B cell (primary cell): ENCODE measurements at regions not wholly inside any gene's neighbourhood (a gene's known extent, or its start where the extent isn't known, plus 50 kb on each side); places are given as distances from the start of the nearest gene placed in this dataset.

Experiments used
- ATAC-seq: fragments of 200-7000 bp; cut with Tn5 transposase; one replicate; pipeline ENCODE4 v1.10.0; 2021; ENCODE audit warnings: low read depth, mild to moderate bottlenecking, moderate number of reproducible peaks, moderate library complexity
- CTCF ChIA-PET: fragments of 350-600 bp; sonication (Branson Sonifier 250); formaldehyde crosslinking; loops from one replicate; lab custom pipeline; 2021; ENCODE audit warnings: antibody characterized with exemption, inconsistent platforms; lab: Charles Lee
- POLR2A ChIA-PET: fragments of 350-600 bp; sonication (Branson Sonifier 250); formaldehyde crosslinking; loops from one replicate; lab custom pipeline; 2021; ENCODE audit warnings: antibody characterized with exemption; lab: Charles Lee
- DNase-seq: peaks from one replicate; pipeline ENCODE4 v3.0.0; 2013
- H2AFZ ChIP-seq: 2 replicates; pipeline ENCODE4 v1.6.1; 2012; ENCODE audit warnings: mild to moderate bottlenecking, low read depth, low read length; ENCODE audit not compliant: insufficient read depth, poor library complexity, severe bottlenecking
- H3K27ac ChIP-seq, 2 donors: 1 replicate in 1 of 2; 2 replicates in 1 of 2; pipeline ENCODE4 v1.5.1; 2012 to 2013; ENCODE audit warnings: low read length in 2 of 2, mild to moderate bottlenecking in 2 of 2, moderate library complexity in 1 of 2
- H3K27me3 ChIP-seq, 4 experiments: fragments of 200-600 bp in 1 of 4; sonication (generic) in 1 of 4; replicated peaks in 1 of 4; 1 replicate in 2 of 4; 2 replicates in 2 of 4; pipeline versions ENCODE4 v1.6.1 to v1.7.0; 2013 to 2016; ENCODE audit warnings: low read length in 3 of 4, mild to moderate bottlenecking in 2 of 4, mixed read lengths in 1 of 4, moderate library complexity in 1 of 4; ENCODE audit not compliant: insufficient read depth in 4 of 4, control insufficient read depth in 3 of 4; ENCODE audit errors: control extremely low read depth in 1 of 4
- H3K36me3 ChIP-seq, 2 experiments: replicated peaks in 1 of 2; 1 replicate in 1 of 2; 2 replicates in 1 of 2; pipeline versions ENCODE4 v1.6.1 to v1.7.1; 2013; ENCODE audit warnings: low read length in 1 of 2; ENCODE audit not compliant: insufficient read depth in 2 of 2, control insufficient read depth in 1 of 2; ENCODE audit errors: control extremely low read depth in 1 of 2, extremely low read depth in 1 of 2
- H3K4me1 ChIP-seq, 2 donors: fragments of 200-600 bp in 1 of 2; sonication (generic) in 1 of 2; 1 replicate in 1 of 2; 2 replicates in 1 of 2; pipeline versions ENCODE4 v1.5.1 to v1.6.1; 2013 to 2017; ENCODE audit warnings: low read length in 2 of 2; ENCODE audit not compliant: control insufficient read depth in 2 of 2, insufficient read depth in 2 of 2
- H3K4me2 ChIP-seq: replicated peaks from 2 replicates; pipeline ENCODE3; 2012; ENCODE audit warnings: mild to moderate bottlenecking, low read depth, low read length; ENCODE audit not compliant: poor library complexity, severe bottlenecking
- H3K4me3 ChIP-seq, 5 experiments: fragments of 200-600 bp in 1 of 5; sonication (generic) in 1 of 5; 1 replicate in 3 of 5; 2 replicates in 2 of 5; pipeline versions ENCODE4 v1.5.1 to v1.7.0; 2011 to 2016; ENCODE audit warnings: low read length in 4 of 5, mild to moderate bottlenecking in 4 of 5, low read depth in 2 of 5, control low read depth in 1 of 5, moderate library complexity in 1 of 5; ENCODE audit not compliant: insufficient read depth in 1 of 5; ENCODE audit errors: control extremely low read depth in 1 of 5, extremely low read depth in 1 of 5
- H3K79me2 ChIP-seq: fragments of 200-600 bp; sonication (generic); one replicate; pipeline ENCODE4 v1.6.0; 2016; ENCODE audit warnings: low read length; ENCODE audit not compliant: control insufficient read depth, insufficient read depth
- H3K9ac ChIP-seq: fragments of 200-600 bp; sonication (generic); 2 replicates; pipeline ENCODE4 v1.6.1; 2017; ENCODE audit warnings: mild to moderate bottlenecking, low read length, moderate library complexity
- H3K9me3 ChIP-seq, 3 donors: one replicate each; pipeline versions ENCODE4 v1.6.1 to v1.7.1; 2013; ENCODE audit warnings: low read length in 2 of 3; ENCODE audit not compliant: control insufficient read depth in 2 of 3, insufficient read depth in 1 of 3; ENCODE audit errors: control extremely low read depth in 1 of 3
- H4K20me1 ChIP-seq: 2 replicates; pipeline ENCODE4 v1.6.0; 2012; ENCODE audit warnings: mild to moderate bottlenecking, low read length; ENCODE audit not compliant: insufficient read depth, control insufficient read depth, poor library complexity, severe bottlenecking
- H3K27ac Mint-ChIP-seq: one replicate; pipeline ENCODE4 v1.8.0; 2021; ENCODE audit warnings: mixed read lengths
- H3K27me3 Mint-ChIP-seq: one replicate; pipeline ENCODE4 v1.8.0; 2021; ENCODE audit warnings: mixed read lengths
- H3K4me1 Mint-ChIP-seq: one replicate; pipeline ENCODE4 v1.8.0; 2021; ENCODE audit warnings: mixed read lengths
- H3K4me3 Mint-ChIP-seq: one replicate; pipeline ENCODE4 v1.8.0; 2021; ENCODE audit warnings: mixed read lengths
- H3K9me3 Mint-ChIP-seq: one replicate; pipeline ENCODE4 v1.8.0; 2022; ENCODE audit warnings: mixed read lengths; ENCODE audit not compliant: insufficient read depth
- EZH2 ChIP-seq: IDR thresholded peaks from 2 replicates; pipeline ENCODE4 v1.6.1; 2012; ENCODE audit warnings: borderline replicate concordance, low read depth, mild to moderate bottlenecking, moderate library complexity, low read length; ENCODE audit not compliant: insufficient read depth, poor library complexity, severe bottlenecking
- WGBS: methylation state at CpG from one replicate; pipeline ENCODE4 v1.1.5; 2013; ENCODE audit warnings: missing lambda C conversion rate; ENCODE audit not compliant: insufficient coverage; 5-methylcytosine and 5-hydroxymethylcytosine counted together
- intact Hi-C: fragments of 100-400 bp; cut with micrococcal nuclease; formaldehyde crosslinking; loops from one replicate; pipeline ENCODE4 v1.10.0; 2022
- TF ChIP-seq, protein P1 (sequence below): fragments of 200-600 bp; IDR thresholded peaks from one replicate; pipeline ENCODE4 v1.8.0; 2022; ENCODE audit warnings: antibody characterized with exemption, mild to moderate bottlenecking

DNA sequence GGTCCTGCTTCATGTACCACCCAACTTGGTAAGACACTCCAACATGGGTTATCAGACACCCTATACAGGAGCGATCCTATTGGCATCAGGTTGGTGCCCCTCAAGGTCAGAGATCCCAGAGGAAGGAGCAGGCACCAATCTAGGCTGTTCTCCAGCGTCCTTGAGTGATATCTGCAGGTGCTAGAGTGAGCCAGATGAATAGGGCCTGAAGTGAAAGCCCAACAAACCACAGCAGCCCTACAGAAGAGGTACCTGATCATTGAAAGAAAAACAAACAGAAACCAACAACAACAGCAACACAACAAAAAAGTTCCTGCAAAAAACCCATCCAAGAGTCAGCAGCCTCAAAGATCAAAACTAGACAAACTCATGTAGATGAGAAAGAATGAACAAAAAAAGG is 584.8 kb downstream of the HINT1 start:
- ATAC-seq (no peak), DNase-seq (no peak)
- POLR2A ChIA-PET: no interaction called here
- intact Hi-C loops: no loop called here
- no peak overlapping the region for H3K4me3 Mint-ChIP-seq
- Histone ChIP-seq H4K20me1 (no peaks in the 10 kb centered on the region), H3K4me3 (no peak overlapping the region), H2AFZ (no peak overlapping the region), H3K27me3 (no peaks in the 10 kb centered on the region), H3K9ac (no peak overlapping the region), H3K79me2 (no peaks in the 10 kb centered on the region), H3K27ac (no peak overlapping the region), H3K9me3 (no peaks in the 10 kb centered on the region), H3K4me2 (no peak overlapping the region), H3K4me1 (no peaks in the 10 kb centered on the region), H3K36me3 (no peaks in the 10 kb centered on the region)
- TF ChIP-seq EZH2: no peak
- TF ChIP-seq, protein P1, sequence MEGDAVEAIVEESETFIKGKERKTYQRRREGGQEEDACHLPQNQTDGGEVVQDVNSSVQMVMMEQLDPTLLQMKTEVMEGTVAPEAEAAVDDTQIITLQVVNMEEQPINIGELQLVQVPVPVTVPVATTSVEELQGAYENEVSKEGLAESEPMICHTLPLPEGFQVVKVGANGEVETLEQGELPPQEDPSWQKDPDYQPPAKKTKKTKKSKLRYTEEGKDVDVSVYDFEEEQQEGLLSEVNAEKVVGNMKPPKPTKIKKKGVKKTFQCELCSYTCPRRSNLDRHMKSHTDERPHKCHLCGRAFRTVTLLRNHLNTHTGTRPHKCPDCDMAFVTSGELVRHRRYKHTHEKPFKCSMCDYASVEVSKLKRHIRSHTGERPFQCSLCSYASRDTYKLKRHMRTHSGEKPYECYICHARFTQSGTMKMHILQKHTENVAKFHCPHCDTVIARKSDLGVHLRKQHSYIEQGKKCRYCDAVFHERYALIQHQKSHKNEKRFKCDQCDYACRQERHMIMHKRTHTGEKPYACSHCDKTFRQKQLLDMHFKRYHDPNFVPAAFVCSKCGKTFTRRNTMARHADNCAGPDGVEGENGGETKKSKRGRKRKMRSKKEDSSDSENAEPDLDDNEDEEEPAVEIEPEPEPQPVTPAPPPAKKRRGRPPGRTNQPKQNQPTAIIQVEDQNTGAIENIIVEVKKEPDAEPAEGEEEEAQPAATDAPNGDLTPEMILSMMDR: no peak
- 60% methylated on average over 1 of the region's 2 CpGs for WGBS
- H3K27ac Mint-ChIP-seq: no peak overlapping the region
- CTCF ChIA-PET: no interaction called here
- no peaks in the 10 kb centered on the region for H3K9me3 Mint-ChIP-seq
- H3K27me3 Mint-ChIP-seq: no peaks in the 10 kb centered on the region
- H3K4me1 Mint-ChIP-seq: no peaks in the 10 kb centered on the region

DNA sequence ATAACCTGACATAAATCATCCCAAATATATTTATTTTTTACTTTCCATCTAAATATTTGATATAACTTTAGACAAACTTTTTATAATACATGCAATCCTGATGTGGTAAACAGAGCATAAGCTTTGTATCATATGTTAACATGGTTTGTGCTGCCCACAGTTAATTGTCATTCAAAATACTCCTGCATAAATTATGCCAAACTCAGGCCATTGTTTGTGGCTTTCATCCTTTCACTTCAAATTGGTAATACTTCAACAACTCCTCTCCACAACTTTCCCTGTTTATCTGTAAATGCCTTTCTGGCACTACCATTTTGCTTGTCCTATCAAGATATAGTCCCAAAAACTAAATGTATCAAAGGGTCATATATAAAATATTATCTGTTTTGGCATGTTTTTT is 586.7 kb downstream of the HINT1 start:
- POLR2A ChIA-PET: no interaction called here

More for the DNA sequence above, 586.7 kb downstream of the HINT1 start:
- Histone ChIP-seq H3K27me3 (no peaks in the 10 kb centered on the region), H4K20me1 (no peaks in the 10 kb centered on the region), H3K27ac (no peak overlapping the region), H3K4me1 (no peaks in the 10 kb centered on the region), H3K36me3 (no peaks in the 10 kb centered on the region), H3K79me2 (no peaks in the 10 kb centered on the region), H3K9ac (no peak overlapping the region), H3K4me3 (no peak overlapping the region), H2AFZ (no peak overlapping the region), H3K4me2 (no peak overlapping the region), H3K9me3 (no peaks in the 10 kb centered on the region)
- no peaks in the 10 kb centered on the region for H3K4me1 Mint-ChIP-seq
- no peak for ATAC-seq
- no peak overlapping the region for H3K4me3 Mint-ChIP-seq
- no peaks in the 10 kb centered on the region for H3K9me3 Mint-ChIP-seq
- no peak overlapping the region for H3K27ac Mint-ChIP-seq
- DNase-seq: no peak
- intact Hi-C loops: no loop called here
- no peaks in the 10 kb centered on the region for H3K27me3 Mint-ChIP-seq
- TF ChIP-seq, protein P1: no peak
- no peak for TF ChIP-seq EZH2
- CTCF ChIA-PET: no interaction called here
